GM23338 (cell line): ENCODE measurements at regions not wholly inside any gene's neighbourhood (a gene's known extent, or its start where the extent isn't known, plus 50 kb on each side); places are given as distances from the start of the nearest gene placed in this dataset.

Experiments
- ATAC-seq: fragments of 200-7000 bp; cut with Tn5 transposase; 3 replicates; pipeline ENCODE4 v1.9.1; 2020
- DNase-seq: peaks from one replicate; pipeline ENCODE4 v3.0.0-alpha.2; 2015; ENCODE audit warnings: low spot score
- H2AFZ ChIP-seq: fragments of 200-600 bp; sonication (generic); 2 replicates; pipeline ENCODE4 v1.8.0; 2016; ENCODE audit warnings: antibody characterized with exemption, mild to moderate bottlenecking, moderate library complexity
- H3F3A ChIP-seq: fragments of 200-600 bp; sonication (generic); replicated peaks from 2 replicates; pipeline ENCODE4 v1.8.0; 2017; ENCODE audit warnings: antibody characterized with exemption, mixed run types, low read depth
- H3K27ac ChIP-seq: fragments of 200-600 bp; sonication (generic); 2 replicates; pipeline ENCODE4 v1.6.1; 2016; ENCODE audit warnings: low read depth
- H3K27me3 ChIP-seq: fragments of 200-600 bp; sonication (generic); 2 replicates; pipeline ENCODE4 v1.8.0; 2016; ENCODE audit warnings: mild to moderate bottlenecking, mixed run types, moderate library complexity; ENCODE audit not compliant: insufficient read depth
- H3K36me3 ChIP-seq: fragments of 200-600 bp; sonication (generic); 2 replicates; pipeline ENCODE4 v1.8.0; 2016; ENCODE audit warnings: mild to moderate bottlenecking; ENCODE audit not compliant: insufficient read depth
- H3K4me1 ChIP-seq: fragments of 200-600 bp; sonication (generic); 2 replicates; pipeline ENCODE4 v1.8.0; 2016; ENCODE audit warnings: mild to moderate bottlenecking, moderate library complexity; ENCODE audit not compliant: insufficient read depth
- H3K4me2 ChIP-seq: fragments of 200-600 bp; sonication (generic); 2 replicates; pipeline ENCODE4 v1.7.1; 2017; ENCODE audit warnings: mixed run types
- H3K4me3 ChIP-seq: fragments of 200-600 bp; sonication (generic); 2 replicates; pipeline ENCODE4 v1.6.1; 2016; ENCODE audit warnings: mixed run types
- H3K79me2 ChIP-seq: fragments of 200-600 bp; sonication (generic); replicated peaks from 2 replicates; pipeline ENCODE4 v1.8.0; 2017; ENCODE audit warnings: mild to moderate bottlenecking; ENCODE audit not compliant: insufficient read depth
- H3K9me2 ChIP-seq: fragments of 200-600 bp; sonication (generic); 2 replicates; pipeline ENCODE4 v1.8.0; 2017; ENCODE audit not compliant: insufficient read depth
- H4K20me1 ChIP-seq: fragments of 200-600 bp; sonication (generic); replicated peaks from 2 replicates; pipeline ENCODE4 v1.8.0; 2017; ENCODE audit warnings: mild to moderate bottlenecking; ENCODE audit not compliant: insufficient read depth
- H3K27ac Mint-ChIP-seq: 2 replicates; pipeline ENCODE4 v1.8.0; 2020; ENCODE audit warnings: inconsistent platforms, mild to moderate bottlenecking, moderate library complexity, mixed read lengths
- H3K27me3 Mint-ChIP-seq: 3 replicates; pipeline ENCODE4 v1.8.0; 2022; ENCODE audit warnings: low read depth, mild to moderate bottlenecking, moderate library complexity, mixed read lengths, inconsistent platforms; ENCODE audit not compliant: insufficient read depth, poor library complexity
- H3K36me3 Mint-ChIP-seq: 3 replicates; pipeline ENCODE4 v1.8.0; 2021; ENCODE audit warnings: low read depth, mild to moderate bottlenecking, inconsistent platforms, moderate library complexity, mixed read lengths
- H3K4me1 Mint-ChIP-seq: 3 replicates; pipeline ENCODE4 v1.8.0; 2020; ENCODE audit warnings: mild to moderate bottlenecking, inconsistent platforms, mixed read lengths
- H3K4me3 Mint-ChIP-seq: 3 replicates; pipeline ENCODE4 v1.8.0; 2021; ENCODE audit warnings: moderate library complexity, mild to moderate bottlenecking, inconsistent platforms, mixed read lengths
- H3K9me3 Mint-ChIP-seq: 3 replicates; pipeline ENCODE4 v1.8.0; 2020; ENCODE audit warnings: moderate library complexity, mild to moderate bottlenecking, inconsistent platforms, mixed read lengths
- CREB1 ChIP-seq: fragments of 250-450 bp; sonication (Bioruptor Pico); IDR thresholded peaks from 2 replicates; pipeline ENCODE4 v1.5.0; 2020; ENCODE audit warnings: low read depth, mild to moderate bottlenecking, moderate library complexity
- EZH2 ChIP-seq: fragments of 200-600 bp; sonication (generic); IDR thresholded peaks from one replicate; pipeline ENCODE4 v1.8.0; 2017; ENCODE audit warnings: antibody characterized with exemption, mild to moderate bottlenecking, low read depth; ENCODE audit not compliant: unreplicated experiment
- EZH2phosphoT487 ChIP-seq: fragments of 200-600 bp; sonication (generic); IDR thresholded peaks from one replicate; pipeline ENCODE4 v1.8.1; 2018; ENCODE audit warnings: antibody characterized with exemption; ENCODE audit not compliant: unreplicated experiment
- NANOG ChIP-seq: IDR thresholded peaks from 2 replicates; pipeline ENCODE4 v1.6.1; 2016; ENCODE audit warnings: antibody characterized with exemption, borderline replicate concordance
- POLR2AphosphoS5 ChIP-seq: IDR thresholded peaks from 2 replicates; pipeline ENCODE4 v1.6.1; 2016; ENCODE audit warnings: antibody characterized with exemption, low read depth
- REST ChIP-seq: IDR thresholded peaks from one replicate; pipeline ENCODE4 v1.6.1; 2018; ENCODE audit warnings: antibody characterized with exemption; ENCODE audit not compliant: unreplicated experiment
- STAT1 ChIP-seq: IDR thresholded peaks from one replicate; pipeline ENCODE4 v1.6.1; 2016; ENCODE audit warnings: antibody characterized with exemption; ENCODE audit not compliant: unreplicated experiment
- ZNF331 ChIP-seq: fragments of 250-450 bp; sonication (Bioruptor Pico); IDR thresholded peaks from 2 replicates; pipeline ENCODE4 v1.5.0; 2020; ENCODE audit warnings: low read depth, mild to moderate bottlenecking, moderate library complexity
- ZNF462 ChIP-seq: fragments of 250-450 bp; sonication (Bioruptor Pico); IDR thresholded peaks from 2 replicates; pipeline ENCODE4 v1.5.0; 2020; ENCODE audit warnings: mild to moderate bottlenecking, moderate library complexity

- no peaks in the 10 kb centered on the region for H3K4me1 ChIP-seq
- Mint-ChIP-seq H3K27ac (no peak overlapping the region), H3K9me3 (no peaks in the 10 kb centered on the region; the same call in 2 of the 3 replicates), H3K4me1 (no peaks in the 10 kb centered on the region), H3K27me3 (peaks cover 4% of the 10 kb centered on the region), H3K36me3 (no peaks in the 10 kb centered on the region), H3K4me3 (no peak overlapping the region)
- DNase-seq: no peak
- no peaks in the 10 kb centered on the region for H3F3A ChIP-seq
- ATAC-seq: no peak
- TF ChIP-seq EZH2phosphoT487 (no peak), STAT1 (no peak), NANOG (no peak), POLR2AphosphoS5 (no peak), ZNF462 (no peak), REST (no peak), EZH2 (no peak), ZNF331 (CRISPR knock-in tag) (no peak), CREB1 (no peak)
- H2AFZ ChIP-seq: no peak overlapping the region
- H3K36me3 ChIP-seq: no peaks in the 10 kb centered on the region
- H4K20me1 ChIP-seq: no peaks in the 10 kb centered on the region
- H3K27ac ChIP-seq: no peak overlapping the region
- no peaks in the 10 kb centered on the region for H3K27me3 ChIP-seq
- H3K4me3 ChIP-seq: no peak overlapping the region
- no peak overlapping the region for H3K4me2 ChIP-seq
- no peaks in the 10 kb centered on the region for H3K9me2 ChIP-seq
- H3K79me2 ChIP-seq: no peaks in the 10 kb centered on the region
Observed at GRCh38 chr12:94762259-94762942, 112.0 kb upstream of the TMCC3 start.
